Activated CD4-positive, alpha-beta T cell treated with anti-CD3 and anti-CD28 coated beads, Interleukin-2, amount 10 ng/mL, durations not matched to agents 7 days and 5 days (primary cell): ENCODE measurements at regions not wholly inside any gene's neighbourhood (a gene's known extent, or its start where the extent isn't known, plus 50 kb on each side); places are given as distances from the start of the nearest gene placed in this dataset.
"Not testable (repeated sequence)": the region's sequence is repeated elsewhere in the genome, so short reads cannot be mapped to it uniquely, and the experiment has no call there.

ENCODE experiments used
- CTCF ChIA-PET: fragments of 350-600 bp; sonication (Branson Sonifier 250); formaldehyde crosslinking; loops from one replicate; lab custom pipeline; 2021; ENCODE audit warnings: antibody characterized with exemption; lab: Charles Lee
- POLR2A ChIA-PET: fragments of 350-600 bp; sonication (Branson Sonifier 250); formaldehyde crosslinking; loops from one replicate; lab custom pipeline; 2021; ENCODE audit warnings: antibody characterized with exemption; lab: Charles Lee
- DNase-seq: peaks from one replicate; pipeline ENCODE4 v3.0.0-alpha.2; 2020
- H3K27ac Mint-ChIP-seq: one replicate; pipeline ENCODE4 v1.8.0; 2021; ENCODE audit warnings: mild to moderate bottlenecking, moderate library complexity, mixed read lengths
- H3K27me3 Mint-ChIP-seq: one replicate; pipeline ENCODE4 v1.8.0; 2021; ENCODE audit warnings: mixed read lengths
- H3K36me3 Mint-ChIP-seq: one replicate; pipeline ENCODE4 v1.8.0; 2021; ENCODE audit warnings: low read depth, mixed read lengths
- H3K4me1 Mint-ChIP-seq: one replicate; pipeline ENCODE4 v1.8.0; 2021; ENCODE audit warnings: mixed read lengths
- H3K4me3 Mint-ChIP-seq: one replicate; pipeline ENCODE4 v1.8.0; 2021; ENCODE audit warnings: mild to moderate bottlenecking, moderate library complexity, mixed read lengths
- H3K9me3 Mint-ChIP-seq: one replicate; pipeline ENCODE4 v1.8.0; 2021; ENCODE audit warnings: mixed read lengths

DNA sequence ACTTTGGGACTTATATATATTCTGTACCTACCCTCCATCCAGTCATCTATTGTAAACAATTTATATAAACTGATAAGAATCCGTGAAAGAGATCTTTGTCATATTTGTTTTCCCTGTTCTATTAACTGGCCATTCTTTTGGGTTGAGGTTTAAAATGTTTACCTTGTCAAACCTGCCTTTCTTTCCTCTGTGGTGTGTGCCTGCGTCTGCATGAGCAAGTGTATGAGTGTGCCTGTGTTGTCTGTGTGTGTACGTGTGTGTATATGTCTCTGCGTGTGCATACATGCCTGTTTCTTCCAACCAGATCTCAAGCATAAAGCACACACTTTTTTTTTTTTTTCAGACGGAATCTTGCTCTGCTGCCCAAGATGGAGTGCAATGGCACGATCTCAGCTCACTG lies 201.5 kb downstream of the C16orf95 start:
- ChIA-PET CTCF (no interaction called here), POLR2A (no interaction called here)

DNA sequence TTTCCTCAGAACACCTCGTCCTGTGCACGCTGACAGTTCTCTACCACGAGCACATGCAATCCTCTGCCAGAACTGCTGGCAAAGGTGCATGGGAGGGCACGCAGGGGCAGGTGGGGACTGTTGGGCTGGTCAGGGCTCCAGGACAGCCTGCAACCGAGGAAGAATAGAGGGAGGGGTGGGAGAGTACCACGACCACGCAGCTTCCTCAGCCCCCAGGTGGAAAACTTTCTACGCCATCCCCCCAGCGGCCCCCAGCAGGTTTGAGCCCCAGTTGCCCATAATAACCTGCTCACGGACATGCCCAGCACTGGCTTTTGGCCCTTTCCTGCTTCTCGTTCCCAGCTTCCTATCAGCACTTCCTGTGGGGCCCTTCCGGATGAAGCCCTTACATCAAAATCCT lies 199.3 kb downstream of the C16orf95 start:
- Mint-ChIP-seq H3K36me3 (no peaks in the 10 kb centered on the region), H3K27me3 (peaks cover 18% of the 10 kb centered on the region), H3K27ac (no peak overlapping the region), H3K9me3 (no peaks in the 10 kb centered on the region), H3K4me3 (no peak overlapping the region), H3K4me1 (no peaks in the 10 kb centered on the region)
- POLR2A ChIA-PET: no interaction called here
- DNase-seq: no peak
- CTCF ChIA-PET: interaction anchor here (0.6 kb wide), 1 partner anchor 471 kb away, joined by 3 read pairs; no protein-coding TSS in a partner anchor

More for the DNA sequence above, 201.5 kb downstream of the C16orf95 start:
- Mint-ChIP-seq H3K4me1 (no peaks in the 10 kb centered on the region), H3K4me3 (no peak overlapping the region), H3K9me3 (no peaks in the 10 kb centered on the region), H3K36me3 (no peaks in the 10 kb centered on the region), H3K27me3 (peaks cover 18% of the 10 kb centered on the region), H3K27ac (no peak overlapping the region)
- no peak for DNase-seq

DNA sequence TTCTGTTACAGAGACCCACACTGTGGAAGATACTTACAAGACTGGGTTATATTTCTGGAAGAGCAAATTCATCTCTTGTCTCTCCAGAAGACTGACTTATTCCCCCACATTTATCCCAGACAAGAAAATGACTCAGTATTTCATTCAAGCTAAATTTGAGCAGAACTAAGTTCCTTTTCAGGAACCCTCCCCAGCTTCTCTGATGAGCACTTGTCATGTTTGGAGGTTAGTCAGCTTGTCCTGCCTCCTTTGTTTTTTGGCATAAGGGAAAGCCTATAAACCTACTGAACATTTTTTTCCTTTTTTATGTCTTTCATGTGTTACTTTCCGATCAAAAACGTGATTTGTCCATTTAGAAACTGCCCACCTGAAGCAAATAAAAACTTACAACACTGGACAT lies 198.0 kb downstream of the C16orf95 start:
- H3K9me3 Mint-ChIP-seq: no peaks in the 10 kb centered on the region
- H3K4me1 Mint-ChIP-seq: no peaks in the 10 kb centered on the region
- H3K36me3 Mint-ChIP-seq: no peaks in the 10 kb centered on the region
- H3K27ac Mint-ChIP-seq: no peak overlapping the region
- H3K27me3 Mint-ChIP-seq: peaks cover 17% of the 10 kb centered on the region
- no peak overlapping the region for H3K4me3 Mint-ChIP-seq
- ChIA-PET POLR2A (no interaction called here), CTCF (no interaction called here)
- no peak for DNase-seq

DNA sequence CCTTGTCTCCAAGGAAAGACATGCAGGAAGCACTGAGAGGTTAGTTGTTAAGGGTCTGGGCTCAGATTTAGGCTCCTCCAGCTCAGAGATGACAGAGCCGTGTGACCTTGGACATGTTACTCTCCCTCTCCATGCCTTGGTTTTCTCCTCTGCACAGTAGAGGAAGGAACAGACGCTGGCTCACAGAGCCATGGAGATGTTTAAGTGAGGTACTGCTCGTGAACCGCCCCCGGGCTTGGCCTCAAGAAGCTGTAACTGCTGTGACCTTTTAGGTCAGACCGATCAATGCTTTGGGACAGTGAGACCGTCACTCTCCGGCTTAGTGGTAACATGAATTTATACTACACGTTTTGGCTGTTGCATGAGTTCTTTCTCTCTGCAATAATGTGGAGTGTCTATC lies 197.4 kb downstream of the C16orf95 start:
- no peaks in the 10 kb centered on the region for H3K9me3 Mint-ChIP-seq
- H3K27ac Mint-ChIP-seq: no peak overlapping the region

DNA sequence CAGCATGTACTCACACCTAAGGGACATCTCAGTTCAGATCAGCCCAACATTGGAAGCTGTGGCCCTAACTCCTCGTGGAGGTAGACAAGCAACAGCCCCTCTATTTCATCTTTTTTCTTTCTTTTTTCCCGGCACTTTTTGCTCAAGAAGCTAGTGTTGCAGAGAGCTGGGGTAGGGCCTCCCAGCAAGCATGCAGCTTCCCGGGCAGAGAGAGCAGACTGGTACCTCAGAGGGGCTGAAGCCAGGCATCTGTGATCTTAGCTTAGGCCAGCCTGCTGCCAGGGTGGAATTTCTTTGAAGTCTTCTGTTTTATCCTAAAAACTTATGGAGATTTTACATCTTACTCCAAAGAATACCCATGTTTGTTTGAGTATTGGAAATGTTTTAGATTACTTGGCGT lies 195.4 kb downstream of the C16orf95 start:
- peaks cover 12% of the 10 kb centered on the region for H3K27me3 Mint-ChIP-seq
- no peaks in the 10 kb centered on the region for H3K9me3 Mint-ChIP-seq
- H3K4me3 Mint-ChIP-seq: no peak overlapping the region
- no peak overlapping the region for H3K27ac Mint-ChIP-seq
- ChIA-PET CTCF (no interaction called here), POLR2A (no interaction called here)
- no peaks in the 10 kb centered on the region for H3K4me1 Mint-ChIP-seq
- H3K36me3 Mint-ChIP-seq: no peaks in the 10 kb centered on the region
- DNase-seq: no peak

More for the DNA sequence above, 197.4 kb downstream of the C16orf95 start:
- peaks cover 15% of the 10 kb centered on the region for H3K27me3 Mint-ChIP-seq
- CTCF ChIA-PET: no interaction called here
- no peaks in the 10 kb centered on the region for H3K36me3 Mint-ChIP-seq
- no peaks in the 10 kb centered on the region for H3K4me1 Mint-ChIP-seq
- POLR2A ChIA-PET: no interaction called here
- H3K4me3 Mint-ChIP-seq: no peak overlapping the region
- DNase-seq: no peak

DNA sequence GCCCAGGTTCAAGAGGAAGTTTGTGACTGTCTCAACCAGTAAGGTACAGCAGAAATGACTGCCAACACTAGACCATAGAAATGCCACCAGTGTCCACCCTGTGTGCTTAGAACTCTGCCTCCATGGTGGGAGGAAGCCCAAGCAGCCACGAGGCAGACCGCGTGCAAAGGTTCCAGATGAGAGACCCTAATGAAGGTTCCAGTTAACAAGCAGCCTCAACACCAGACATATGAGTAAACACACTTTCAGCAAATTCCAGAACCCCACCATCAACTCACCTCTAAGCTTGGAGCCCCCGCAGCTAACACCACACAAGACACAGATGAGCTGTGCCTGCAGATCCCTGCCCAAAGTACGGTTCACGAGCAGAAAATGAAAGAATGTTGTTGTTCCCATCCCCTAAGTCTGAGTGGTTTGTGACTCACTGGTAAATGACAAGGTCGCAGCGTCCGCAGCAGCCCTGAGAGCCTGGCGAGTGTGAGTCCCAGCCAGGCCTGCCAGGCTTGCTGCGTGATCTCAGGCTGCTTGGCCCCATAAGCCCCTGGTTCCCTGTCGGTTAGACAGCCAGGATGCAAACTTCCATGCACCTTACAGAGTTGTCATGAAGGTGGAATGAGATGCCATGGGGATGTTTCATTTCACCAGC lies 193.7 kb downstream of the C16orf95 start:
- Mint-ChIP-seq H3K4me3 (no peak overlapping the region), H3K27me3 (peaks cover 9% of the 10 kb centered on the region)

DNA sequence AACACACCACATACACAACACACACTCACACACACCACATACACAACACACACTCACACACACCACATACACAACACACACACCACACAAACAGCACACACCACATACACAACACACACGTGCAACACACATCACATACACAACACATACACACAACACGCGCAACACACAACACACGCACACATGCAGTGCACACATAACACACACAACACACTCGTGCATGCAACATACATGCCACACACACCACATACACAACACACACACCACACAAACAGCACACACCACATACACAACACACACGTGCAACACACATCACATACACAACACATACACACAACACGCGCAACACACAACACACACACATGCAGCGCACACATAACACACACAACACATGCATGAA lies 192.8 kb downstream of the C16orf95 start:
- DNase-seq, CTCF ChIA-PET, H3K27me3 Mint-ChIP-seq, H3K36me3 Mint-ChIP-seq, H3K9me3 Mint-ChIP-seq, H3K4me1 Mint-ChIP-seq, H3K27ac Mint-ChIP-seq, H3K4me3 Mint-ChIP-seq, POLR2A ChIA-PET: not testable (repeated sequence)

More for the DNA sequence above, 193.7 kb downstream of the C16orf95 start:
- CTCF ChIA-PET: no interaction called here
- POLR2A ChIA-PET: no interaction called here
- H3K4me1 Mint-ChIP-seq: no peaks in the 10 kb centered on the region
- no peaks in the 10 kb centered on the region for H3K9me3 Mint-ChIP-seq
- no peak for DNase-seq
- H3K27ac Mint-ChIP-seq: no peak overlapping the region
- no peaks in the 10 kb centered on the region for H3K36me3 Mint-ChIP-seq

DNA sequence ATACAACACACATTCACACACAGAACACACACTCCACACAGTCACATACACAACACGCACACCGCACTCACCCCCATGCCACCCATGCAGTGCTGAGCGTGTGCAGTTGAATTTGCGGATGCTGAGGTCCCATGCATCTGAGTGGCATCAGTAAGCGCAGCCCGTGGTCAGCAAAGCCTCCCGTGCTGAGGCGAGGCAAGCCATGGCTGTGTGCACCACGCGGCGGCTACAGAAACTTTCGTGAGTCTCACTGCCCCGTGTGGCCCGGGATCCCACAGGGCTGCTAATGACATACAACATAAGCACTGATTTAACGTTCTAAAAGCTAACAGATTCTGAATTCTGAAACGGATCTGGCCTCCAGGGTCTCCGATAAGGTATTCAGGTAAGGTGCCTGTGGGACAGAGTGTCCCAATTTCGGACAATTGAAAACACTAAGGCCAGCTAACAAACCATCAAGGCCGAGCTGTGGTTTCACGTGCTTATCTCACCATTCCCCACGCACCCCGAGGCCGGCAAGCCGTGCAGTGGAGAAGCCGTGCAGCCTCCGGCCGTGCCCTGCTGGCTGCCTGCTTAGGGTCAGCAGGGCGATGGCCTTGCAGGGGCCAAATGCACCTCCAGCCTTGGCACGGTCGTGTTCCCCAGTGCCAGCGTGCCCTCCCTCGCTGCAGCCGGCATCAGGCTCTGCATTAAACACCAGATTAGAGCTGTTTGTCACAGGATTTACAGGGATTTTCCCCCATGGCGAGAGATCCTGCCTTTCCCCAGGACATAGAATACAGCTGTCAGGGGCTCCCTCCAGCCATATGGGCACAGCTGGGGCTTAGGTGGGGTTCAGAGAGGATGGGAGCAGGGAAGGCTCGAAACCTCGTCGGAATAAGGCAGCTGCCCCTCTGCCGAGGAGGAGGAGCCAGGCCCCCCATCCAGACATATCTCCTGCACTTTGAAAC lies 191.7 kb downstream of the C16orf95 start:
- no peak overlapping the region for H3K27ac Mint-ChIP-seq
- H3K27me3 Mint-ChIP-seq: no peaks in the 10 kb centered on the region
- no peak overlapping the region for H3K4me3 Mint-ChIP-seq
- no peaks in the 10 kb centered on the region for H3K9me3 Mint-ChIP-seq
- ChIA-PET POLR2A (no interaction called here), CTCF (no interaction called here)
- no peak for DNase-seq
- no peaks in the 10 kb centered on the region for H3K36me3 Mint-ChIP-seq
- H3K4me1 Mint-ChIP-seq: no peaks in the 10 kb centered on the region

DNA sequence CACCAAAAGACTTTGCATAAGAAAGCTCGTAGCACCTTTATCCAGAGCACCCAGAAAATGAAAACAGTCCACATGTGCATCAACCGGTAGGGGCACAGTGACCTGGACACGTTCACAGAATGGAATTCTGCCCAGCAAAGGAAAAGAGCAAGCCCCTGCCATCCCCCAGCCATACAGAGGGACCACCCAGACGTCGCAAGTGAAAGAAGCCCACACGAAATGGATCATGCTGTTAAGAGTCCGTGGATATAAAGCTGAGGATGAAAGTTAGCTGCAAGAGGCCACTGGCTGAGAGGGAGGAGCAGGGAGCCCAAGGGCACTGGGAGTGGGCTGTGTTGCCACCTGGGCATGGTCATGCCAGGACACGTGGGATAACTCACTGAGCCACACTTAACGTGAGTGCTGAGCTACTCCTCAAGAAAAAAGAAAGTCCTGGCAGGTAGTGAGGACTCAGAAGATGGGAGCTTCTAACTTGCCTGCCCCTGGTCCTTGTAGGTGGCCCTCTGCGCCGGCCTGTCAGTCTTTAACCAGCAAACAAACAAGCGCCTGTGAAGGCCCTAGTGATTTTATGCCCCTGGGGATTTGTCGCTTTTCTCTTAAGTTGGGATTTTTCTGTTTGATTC lies 190.7 kb downstream of the C16orf95 start:
- no peak overlapping the region for H3K4me3 Mint-ChIP-seq

DNA sequence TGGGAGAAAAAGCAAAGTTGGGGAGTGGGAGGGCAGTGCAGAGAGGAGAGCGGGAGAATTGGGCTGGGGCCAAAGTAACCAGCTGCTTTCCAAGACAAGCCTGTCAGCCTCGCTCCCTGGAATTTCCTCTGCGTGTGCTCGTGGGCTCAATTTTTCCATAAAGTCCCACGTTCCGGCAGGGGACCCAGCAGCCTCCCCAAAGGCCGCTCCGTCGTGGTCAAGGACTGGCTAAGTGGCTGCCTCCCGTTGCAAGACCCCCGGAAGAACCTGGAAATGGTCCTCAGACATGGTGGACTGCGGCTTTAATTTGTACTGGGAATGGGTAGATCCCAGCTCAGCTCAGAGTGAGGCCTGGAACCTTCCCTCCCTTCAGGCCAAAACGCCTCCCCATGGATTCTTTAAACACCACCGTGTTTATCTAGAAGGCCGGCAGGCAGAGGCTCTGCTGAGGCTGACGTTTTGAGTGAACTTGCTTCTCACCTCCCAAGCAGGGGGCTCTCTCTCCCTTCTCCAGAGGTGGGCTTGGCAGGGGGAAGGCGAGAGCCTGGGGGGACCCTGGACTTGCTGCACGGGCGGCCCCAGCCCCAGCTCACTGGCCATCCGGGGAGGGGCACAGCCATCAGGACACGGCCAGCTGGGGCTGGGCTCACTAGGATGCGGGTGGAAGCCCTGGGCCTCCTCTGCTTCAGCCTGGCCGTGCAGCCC lies 190.0 kb downstream of the C16orf95 start:
- no peak overlapping the region for H3K4me3 Mint-ChIP-seq
- ChIA-PET CTCF (no interaction called here), POLR2A (no interaction called here)
- H3K36me3 Mint-ChIP-seq: no peaks in the 10 kb centered on the region
- DNase-seq: no peak
- no peak overlapping the region for H3K27ac Mint-ChIP-seq
- H3K27me3 Mint-ChIP-seq: no peaks in the 10 kb centered on the region
- H3K9me3 Mint-ChIP-seq: no peaks in the 10 kb centered on the region
- no peaks in the 10 kb centered on the region for H3K4me1 Mint-ChIP-seq

More for the DNA sequence above, 190.7 kb downstream of the C16orf95 start:
- Mint-ChIP-seq H3K27ac (no peak overlapping the region), H3K27me3 (no peaks in the 10 kb centered on the region), H3K36me3 (no peaks in the 10 kb centered on the region), H3K9me3 (no peaks in the 10 kb centered on the region), H3K4me1 (no peaks in the 10 kb centered on the region)
- ChIA-PET CTCF (no interaction called here), POLR2A (no interaction called here)
- DNase-seq: no peak

DNA sequence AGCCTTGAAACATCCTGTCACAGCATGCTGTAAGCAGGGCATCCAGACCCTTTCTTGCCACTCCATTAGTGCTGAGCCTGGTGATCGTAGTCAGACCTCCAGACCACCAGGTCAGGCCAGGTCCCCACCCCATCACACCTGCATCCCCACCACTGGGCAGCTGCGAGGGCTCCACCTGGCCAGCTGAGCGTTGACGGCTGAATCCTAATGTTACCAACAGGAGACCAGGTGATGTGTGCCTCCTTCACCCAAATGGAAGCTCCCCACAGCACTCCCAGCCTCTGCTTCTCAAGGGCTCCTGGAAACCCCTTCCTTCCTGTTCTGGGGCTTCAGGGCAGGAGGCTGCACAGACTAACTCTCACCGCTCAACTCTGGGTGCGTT lies 189.4 kb downstream of the C16orf95 start:
- Mint-ChIP-seq H3K36me3 (no peaks in the 10 kb centered on the region), H3K9me3 (no peaks in the 10 kb centered on the region), H3K27me3 (no peaks in the 10 kb centered on the region), H3K27ac (no peak overlapping the region), H3K4me1 (no peaks in the 10 kb centered on the region), H3K4me3 (no peak overlapping the region)
- POLR2A ChIA-PET: no interaction called here
- CTCF ChIA-PET: no interaction called here
- DNase-seq: no peak

DNA sequence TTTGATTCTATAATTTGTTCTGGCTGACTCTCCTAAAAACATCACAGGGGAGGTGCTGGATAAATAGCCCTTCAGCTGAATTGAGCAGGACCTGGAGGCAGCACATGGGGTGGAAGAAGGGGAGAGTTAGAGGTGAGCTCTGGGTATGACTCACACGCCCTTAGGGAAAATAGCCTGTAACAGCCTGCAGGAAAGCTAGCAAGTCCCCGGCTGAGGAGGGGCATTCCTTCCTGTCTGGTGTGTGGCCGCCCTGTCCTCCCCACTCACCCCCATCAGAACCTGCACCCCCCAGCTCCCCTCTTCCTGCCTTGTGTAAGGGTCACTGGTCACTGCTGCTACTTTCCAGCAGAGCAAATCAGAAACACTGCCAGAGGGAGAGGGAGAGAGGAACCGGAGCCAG lies 187.4 kb downstream of the C16orf95 start:
- CTCF ChIA-PET: no interaction called here
- Mint-ChIP-seq H3K4me1 (no peaks in the 10 kb centered on the region), H3K36me3 (no peaks in the 10 kb centered on the region), H3K27ac (no peak overlapping the region), H3K4me3 (no peak overlapping the region), H3K9me3 (no peaks in the 10 kb centered on the region), H3K27me3 (no peaks in the 10 kb centered on the region)
- POLR2A ChIA-PET: no interaction called here
- no peak for DNase-seq
